ENCODE measurements at regions not wholly inside any gene's neighbourhood (a gene's known extent, or its start where the extent isn't known, plus 50 kb on each side); places are given as distances from the start of the nearest gene placed in this dataset.

GRCh38 chr9:97747201-97747965 lies 50.2 kb upstream of the XPA start:
- H3K4me3 ChIP-seq: no peak overlapping the region
- no peaks in the 10 kb centered on the region for H3K9me3 ChIP-seq
- no peaks in the 10 kb centered on the region for H3K4me1 ChIP-seq (ENCODE audit: insufficient read depth)
- WGBS, 3 donors: 29 to 40% (median 33%) methylated on average over 4 of the region's 4 CpGs
- H3K36me3 ChIP-seq: no peaks in the 10 kb centered on the region
- no peak overlapping the region for H3K27ac ChIP-seq
- no peak for DNase-seq
- intact Hi-C loops (cut with DNase I): no loop called here
- TF ChIP-seq POLR2A (IDR thresholded peaks at IDR 0.05) (no peak), CTCF (IDR thresholded peaks at IDR 0.05) (no peak), EP300 (IDR thresholded peaks at IDR 0.05) (no peak)
- H3K27me3 ChIP-seq: no peaks in the 10 kb centered on the region

- intact Hi-C loops (cut with DNase I): no loop called here
- TF ChIP-seq EP300 (IDR thresholded peaks at IDR 0.05) (no peak), CTCF (IDR thresholded peaks at IDR 0.05) (no peak), POLR2A (IDR thresholded peaks at IDR 0.05) (no peak)
- no peaks in the 10 kb centered on the region for H3K27me3 ChIP-seq
- no peaks in the 10 kb centered on the region for H3K9me3 ChIP-seq
- no peak overlapping the region for H3K4me3 ChIP-seq
- H3K27ac ChIP-seq: no peak overlapping the region
- WGBS, 3 donors: 21 to 33% (median 26%) methylated on average over 1 of the region's 1 CpG
- no peaks in the 10 kb centered on the region for H3K36me3 ChIP-seq
- H3K4me1 ChIP-seq (ENCODE audit: insufficient read depth): no peaks in the 10 kb centered on the region
- DNase-seq: no peak
These were observed 51.4 kb upstream of the XPA start for GRCh38 chr9:97748525-97748924.

GRCh38 chr9:97749928-97750327 lies 52.8 kb upstream of the XPA start:
- Histone ChIP-seq H3K27ac (no peak overlapping the region), H3K9me3 (no peaks in the 10 kb centered on the region), H3K36me3 (no peaks in the 10 kb centered on the region), H3K27me3 (no peaks in the 10 kb centered on the region), H3K4me1 (ENCODE audit: insufficient read depth) (no peaks in the 10 kb centered on the region), H3K4me3 (no peak overlapping the region)
- intact Hi-C loops (cut with DNase I): no loop called here
- no peak for DNase-seq
- TF ChIP-seq POLR2A (IDR thresholded peaks at IDR 0.05) (no peak), CTCF (IDR thresholded peaks at IDR 0.05) (no peak), EP300 (IDR thresholded peaks at IDR 0.05) (no peak)
- WGBS, 3 donors: 63 to 66% (median 63%) methylated on average over 3 of the region's 3 CpGs

GRCh38 chr9:97751531-97751930 lies 54.4 kb upstream of the XPA start:
- no peaks in the 10 kb centered on the region for H3K4me1 ChIP-seq (ENCODE audit: insufficient read depth)
- no peak for TF ChIP-seq CTCF (IDR thresholded peaks at IDR 0.05)
- no peak for TF ChIP-seq EP300 (IDR thresholded peaks at IDR 0.05)
- TF ChIP-seq POLR2A (IDR thresholded peaks at IDR 0.05): no peak
- DNase-seq: no peak
- H3K9me3 ChIP-seq: no peaks in the 10 kb centered on the region
- intact Hi-C loops (cut with DNase I): no loop called here
- H3K4me3 ChIP-seq: no peak overlapping the region
- no peaks in the 10 kb centered on the region for H3K27me3 ChIP-seq
- no peak overlapping the region for H3K27ac ChIP-seq
- H3K36me3 ChIP-seq: no peaks in the 10 kb centered on the region
